IMR-90 (cell line): ENCODE measurements at regions not wholly inside any gene's neighbourhood (a gene's known extent, or its start where the extent isn't known, plus 50 kb on each side); places are given as distances from the start of the nearest gene placed in this dataset.

Experiments used
- ATAC-seq: fragments of 200-7000 bp; cut with Tn5 transposase; 2 replicates; pipeline ENCODE4 v1.9.1; 2020; ENCODE audit warnings: low read depth, mild to moderate bottlenecking, moderate library complexity
- BruUV-seq: library from RNA; stranded (reverse); fragments of 400-500 nt; replicated peaks from 2 replicates; lab custom pipeline; 2021; lab: Mats Ljungman, UMichigan
- CTCF ChIA-PET: fragments of 300-600 bp; formaldehyde crosslinking; extraction: SDS; loops from one replicate; lab custom pipeline; 2021; ENCODE audit warnings: antibody characterized with exemption; lab: Yijun Ruan, JAX
- POLR2A ChIA-PET: fragments of 300-600 bp; sonication (Branson Sonifier 250); formaldehyde crosslinking; loops from one replicate; lab custom pipeline; 2022; ENCODE audit warnings: antibody characterized with exemption; ENCODE audit not compliant: unreplicated experiment; lab: Charles Lee
- DNase-seq: peaks from one replicate; pipeline ENCODE4 v3.0.0; 2013
- H2AFZ ChIP-seq: replicated peaks from 2 replicates; pipeline ENCODE3; 2013; ENCODE audit warnings: low read length, mild to moderate bottlenecking; ENCODE audit not compliant: poor library complexity
- H2AK5ac ChIP-seq: 2 replicates; pipeline ENCODE4 v1.6.1; 2013; ENCODE audit warnings: low read depth, low read length, inconsistent platforms
- H2AK9ac ChIP-seq: replicated peaks from 2 replicates; pipeline ENCODE3; 2013; ENCODE audit warnings: mild to moderate bottlenecking, low read depth, low read length, moderate library complexity; ENCODE audit not compliant: poor library complexity
- H2BK120ac ChIP-seq: 2 replicates; pipeline ENCODE4 v1.6.1; 2013; ENCODE audit warnings: low read depth, low read length, inconsistent platforms
- H2BK15ac ChIP-seq: 3 replicates; pipeline ENCODE4 v1.6.1; 2013; ENCODE audit warnings: low read depth, low read length, inconsistent platforms
- H2BK20ac ChIP-seq: 2 replicates; pipeline ENCODE4 v1.6.1; 2013; ENCODE audit warnings: low read depth, mild to moderate bottlenecking, inconsistent platforms, low read length, moderate library complexity
- H2BK5ac ChIP-seq: 2 replicates; pipeline ENCODE4 v1.6.1; 2013; ENCODE audit warnings: mild to moderate bottlenecking, low read depth, low read length, inconsistent platforms; ENCODE audit not compliant: poor library complexity, severe bottlenecking
- H3K14ac ChIP-seq: replicated peaks from 2 replicates; pipeline ENCODE4 v1.6.1; 2013; ENCODE audit warnings: low read depth, low read length, inconsistent platforms
- H3K18ac ChIP-seq: 2 replicates; pipeline ENCODE4 v1.6.1; 2013; ENCODE audit warnings: low read depth, low read length, control low read depth
- H3K23ac ChIP-seq: 2 replicates; pipeline ENCODE4 v1.6.1; 2013; ENCODE audit warnings: low read depth, low read length, inconsistent platforms
- H3K27ac ChIP-seq: 2 replicates; pipeline ENCODE4 v1.5.1; 2013; ENCODE audit warnings: mild to moderate bottlenecking, control low read depth, low read length; ENCODE audit not compliant: insufficient read depth
- H3K27me3 ChIP-seq: 2 replicates; pipeline ENCODE4 v1.6.1; 2013; ENCODE audit warnings: low read length; ENCODE audit not compliant: control insufficient read depth, insufficient read depth
- H3K36me3 ChIP-seq: 2 replicates; pipeline ENCODE4 v1.6.1; 2013; ENCODE audit warnings: low read length, mixed read lengths; ENCODE audit not compliant: control insufficient read depth, insufficient read depth
- H3K4ac ChIP-seq: 2 replicates; pipeline ENCODE4 v1.6.1; 2013; ENCODE audit warnings: low read depth, low read length, inconsistent platforms
- H3K4me1 ChIP-seq: 2 replicates; pipeline ENCODE4 v1.6.1; 2013; ENCODE audit warnings: low read length, mixed read lengths; ENCODE audit not compliant: control insufficient read depth, insufficient read depth
- H3K4me2 ChIP-seq: 2 replicates; pipeline ENCODE4 v1.6.1; 2013; ENCODE audit warnings: low read depth, mild to moderate bottlenecking, control low read depth, low read length, moderate library complexity
- H3K4me3 ChIP-seq: 2 replicates; pipeline ENCODE4 v1.5.1; 2013; ENCODE audit warnings: low read depth, mild to moderate bottlenecking, control low read depth, low read length, moderate library complexity; ENCODE audit not compliant: insufficient read depth
- H3K56ac ChIP-seq: 2 replicates; pipeline ENCODE4 v1.6.1; 2013; ENCODE audit warnings: low read length, inconsistent platforms; ENCODE audit not compliant: insufficient read depth; ENCODE audit errors: extremely low read depth
- H3K79me1 ChIP-seq, 2 experiments: 2 replicates each; pipeline ENCODE4 v1.6.1; 2013; ENCODE audit warnings: low read length in 2 of 2, inconsistent platforms in 1 of 2, low read depth in 1 of 2
- H3K9ac ChIP-seq: 2 replicates; pipeline ENCODE4 v1.6.1; 2013; ENCODE audit warnings: low read depth, low read length, control low read depth
- H3K9me1 ChIP-seq: 2 replicates; pipeline ENCODE4 v1.6.1; 2013; ENCODE audit warnings: low read length, inconsistent platforms; ENCODE audit not compliant: insufficient read depth
- H3K9me3 ChIP-seq: 2 replicates; pipeline ENCODE4 v1.6.1; 2013; ENCODE audit warnings: low read length; ENCODE audit not compliant: control insufficient read depth, insufficient read depth
- H4K20me1 ChIP-seq: 2 replicates; pipeline ENCODE4 v1.6.1; 2013; ENCODE audit warnings: low read length, inconsistent platforms; ENCODE audit not compliant: insufficient read depth
- H4K5ac ChIP-seq: 2 replicates; pipeline ENCODE4 v1.6.1; 2013; ENCODE audit warnings: mild to moderate bottlenecking, low read depth, low read length, control low read depth
- H4K8ac ChIP-seq, 2 experiments: 2 replicates each; pipeline ENCODE4 v1.6.1; 2013; ENCODE audit warnings: low read depth in 2 of 2, low read length in 2 of 2, control low read depth in 1 of 2, inconsistent platforms in 1 of 2
- H4K91ac ChIP-seq: 2 replicates; pipeline ENCODE4 v1.6.1; 2013; ENCODE audit warnings: low read depth, low read length, inconsistent platforms; ENCODE audit not compliant: insufficient read depth
- BHLHE40 ChIP-seq: fragments of 150-350 bp; IDR thresholded peaks from 2 replicates; pipeline ENCODE4 v1.6.1; 2016; ENCODE audit warnings: mild to moderate bottlenecking, low read depth, low read length
- CEBPB ChIP-seq: IDR thresholded peaks from 2 replicates; pipeline ENCODE4 v1.6.1; 2012; ENCODE audit warnings: low read depth, low read length, improper control_type of control experiment
- CTCF ChIP-seq: conservative IDR thresholded peaks from 2 replicates; pipeline ENCODE4 v1.5.1; 2012; ENCODE audit warnings: mild to moderate bottlenecking, low read depth, low read length, improper control_type of control experiment
- FOS ChIP-seq: fragments of 150-350 bp; IDR thresholded peaks from 2 replicates; pipeline ENCODE4 v1.6.1; 2016; ENCODE audit warnings: low read depth, low read length
- MAFK ChIP-seq: IDR thresholded peaks from 2 replicates; pipeline ENCODE4 v1.6.1; 2012; ENCODE audit warnings: low read depth, low read length, improper control_type of control experiment
- MXI1 ChIP-seq: IDR thresholded peaks from 2 replicates; pipeline ENCODE4 v1.6.1; 2012; ENCODE audit warnings: low read depth, mild to moderate bottlenecking, low read length, moderate library complexity, borderline replicate concordance
- POLR2A ChIP-seq: IDR thresholded peaks from 2 replicates; pipeline ENCODE4 v1.6.1; 2012; ENCODE audit warnings: mild to moderate bottlenecking, low read depth, low read length
- RAD21 ChIP-seq: IDR thresholded peaks from 2 replicates; pipeline ENCODE4 v1.6.1; 2012; ENCODE audit warnings: low read length, improper control_type of control experiment
- RCOR1 ChIP-seq: IDR thresholded peaks from 2 replicates; pipeline ENCODE4 v1.6.1; 2012; ENCODE audit warnings: mild to moderate bottlenecking, low read length, improper control_type of control experiment; ENCODE audit not compliant: insufficient replicate concordance
- RFX5 ChIP-seq: IDR thresholded peaks from 2 replicates; pipeline ENCODE4 v1.8.0; 2012; ENCODE audit warnings: low read depth, mild to moderate bottlenecking, low read length, moderate library complexity
- SMC3 ChIP-seq: fragments of 150-350 bp; IDR thresholded peaks from 2 replicates; pipeline ENCODE4 v1.6.1; 2016; ENCODE audit warnings: low read depth, mild to moderate bottlenecking, antibody characterized with exemption, low read length, moderate library complexity
- USF2 ChIP-seq: fragments of 150-350 bp; IDR thresholded peaks from 2 replicates; pipeline ENCODE4 v1.6.1; 2017; ENCODE audit warnings: mild to moderate bottlenecking, antibody characterized with exemption, low read length, low read depth
- WGBS, 2 experiments: methylation state at CpG; one replicate each; pipeline versions ENCODE4 v1.1.5 to v1.1.7; 2013; ENCODE audit warnings: missing lambda C conversion rate in 2 of 2; ENCODE audit not compliant: insufficient read length in 1 of 2; ENCODE audit errors: extremely low coverage in 2 of 2; 5-methylcytosine and 5-hydroxymethylcytosine counted together
- dilution Hi-C: fragments of 300-500 bp; cut with HindIII; formaldehyde crosslinking; loops from one replicate; pipeline ENCODE4 v1.14.3; 2018; ENCODE audit warnings: low sequenced_read_pairs; ENCODE audit not compliant: unreplicated experiment
- in situ Hi-C: fragments of 300-500 bp; cut with MboI; formaldehyde crosslinking; loops from 3 replicates; pipeline ENCODE4 v1.14.3; 2019; ENCODE audit warnings: low sequenced_read_pairs, inconsistent platforms, mixed read lengths
- intact Hi-C: fragments of 100-400 bp; cut with micrococcal nuclease; formaldehyde crosslinking; loops from 2 replicates; pipeline ENCODE4 v1.10.0; 2022

GRCh38 chr2:7607441-7608173 is 690.4 kb downstream of the RNF144A start:
- Histone ChIP-seq H2AFZ (no peak overlapping the region), H2AK5ac (no peak overlapping the region), H4K20me1 (no peaks in the 10 kb centered on the region), H4K5ac (no peak overlapping the region), H3K36me3 (no peaks in the 10 kb centered on the region), H3K4me2 (no peak overlapping the region), H3K14ac (no peak overlapping the region), H4K91ac (no peak overlapping the region), H3K4me3 (no peak overlapping the region), H3K18ac (no peak overlapping the region), H4K8ac (no peak overlapping the region), H2BK15ac (no peak overlapping the region), H3K56ac (no peak overlapping the region), H3K23ac (no peak overlapping the region), H3K79me1 (no peaks in the 10 kb centered on the region), H3K9ac (no peak overlapping the region), H3K4me1 (no peaks in the 10 kb centered on the region), H3K9me3 (no peaks in the 10 kb centered on the region; the same call in 1 of the 2 replicates), H2AK9ac (no peak overlapping the region), H3K4ac (no peak overlapping the region), H3K27me3 (no peaks in the 10 kb centered on the region), H3K9me1 (no peaks in the 10 kb centered on the region), H2BK20ac (no peak overlapping the region), H2BK5ac (no peak overlapping the region), H3K27ac (no peak overlapping the region), H2BK120ac (no peak overlapping the region)
- CTCF ChIA-PET, result no interaction called here
- dilution Hi-C loops (no loop called here), in situ Hi-C loops (no loop called here), intact Hi-C loops (no loop called here)
- WGBS, 2 experiments, result 74% methylated on average over 3 of the region's 8 CpGs; no CpG with 5 or more reads in 1 of the 2 experiments
- TF ChIP-seq POLR2A (no peak), MXI1 (no peak), USF2 (no peak), RCOR1 (no peak), RFX5 (no peak), CEBPB (no peak), MAFK (no peak), RAD21 (no peak), CTCF (no peak), BHLHE40 (no peak), FOS (no peak), SMC3 (no peak)
- ATAC-seq (no peak), DNase-seq (no peak)
- POLR2A ChIA-PET, result no interaction called here
- no TSS peak for BruUV-seq
